ENCODE measurements at regions not wholly inside any gene's neighbourhood (a gene's known extent, or its start where the extent isn't known, plus 50 kb on each side); places are given as distances from the start of the nearest gene placed in this dataset.

- Mint-ChIP-seq H3K36me3 (ENCODE audit: unreplicated experiment) (no peaks in the 10 kb centered on the region), H3K4me1 (ENCODE audit: unreplicated experiment) (no peaks in the 10 kb centered on the region), H3K27me3 (ENCODE audit: unreplicated experiment) (no peaks in the 10 kb centered on the region), H3K4me3 (ENCODE audit: unreplicated experiment) (no peak overlapping the region), H3K9me3 (ENCODE audit: unreplicated experiment) (no peaks in the 10 kb centered on the region), H3K27ac (ENCODE audit: unreplicated experiment) (no peak overlapping the region)
- DNase-seq (ENCODE audit: extremely low spot score, unreplicated experiment), result no peak
- TF ChIP-seq CTCF (IDR thresholded peaks at IDR 0.05), result no peak
Observed at GRCh38 chr18:55142410-55142809, 183.1 kb upstream of the CCDC68 start.

GRCh38 chr18:55141318-55141717 lies 182.1 kb upstream of the CCDC68 start:
- H3K27me3 Mint-ChIP-seq (ENCODE audit: unreplicated experiment), result no peaks in the 10 kb centered on the region
- TF ChIP-seq CTCF (IDR thresholded peaks at IDR 0.05), result no peak
- DNase-seq (ENCODE audit: extremely low spot score, unreplicated experiment), result no peak
- peaks cover 5% of the 10 kb centered on the region for H3K4me1 Mint-ChIP-seq (ENCODE audit: unreplicated experiment)
- no peak overlapping the region for H3K4me3 Mint-ChIP-seq (ENCODE audit: unreplicated experiment)
- no peaks in the 10 kb centered on the region for H3K36me3 Mint-ChIP-seq (ENCODE audit: unreplicated experiment)
- no peak overlapping the region for H3K27ac Mint-ChIP-seq (ENCODE audit: unreplicated experiment)
- no peaks in the 10 kb centered on the region for H3K9me3 Mint-ChIP-seq (ENCODE audit: unreplicated experiment)

- Mint-ChIP-seq H3K4me1 (ENCODE audit: unreplicated experiment) (peaks cover 5% of the 10 kb centered on the region), H3K36me3 (ENCODE audit: unreplicated experiment) (no peaks in the 10 kb centered on the region), H3K27ac (ENCODE audit: unreplicated experiment) (no peak overlapping the region), H3K27me3 (ENCODE audit: unreplicated experiment) (no peaks in the 10 kb centered on the region), H3K9me3 (ENCODE audit: unreplicated experiment) (no peaks in the 10 kb centered on the region), H3K4me3 (ENCODE audit: unreplicated experiment) (no peak overlapping the region)
- TF ChIP-seq CTCF (IDR thresholded peaks at IDR 0.05), result no peak
- no peak for DNase-seq (ENCODE audit: extremely low spot score, unreplicated experiment)
Observed at GRCh38 chr18:55139836-55140235, 180.6 kb upstream of the CCDC68 start.

- H3K27ac Mint-ChIP-seq (ENCODE audit: unreplicated experiment), result no peak overlapping the region
- no peak for DNase-seq (ENCODE audit: extremely low spot score, unreplicated experiment)
- no peaks in the 10 kb centered on the region for H3K27me3 Mint-ChIP-seq (ENCODE audit: unreplicated experiment)
- TF ChIP-seq CTCF (IDR thresholded peaks at IDR 0.05), result no peak
- H3K9me3 Mint-ChIP-seq (ENCODE audit: unreplicated experiment), result no peaks in the 10 kb centered on the region
- H3K36me3 Mint-ChIP-seq (ENCODE audit: unreplicated experiment), result no peaks in the 10 kb centered on the region
- no peak overlapping the region for H3K4me3 Mint-ChIP-seq (ENCODE audit: unreplicated experiment)
- peaks cover 5% of the 10 kb centered on the region for H3K4me1 Mint-ChIP-seq (ENCODE audit: unreplicated experiment)
Observed at GRCh38 chr18:55139307-55139706, 180.0 kb upstream of the CCDC68 start.

GRCh38 chr18:55138401-55138800 lies 179.1 kb upstream of the CCDC68 start:
- no peak for DNase-seq (ENCODE audit: extremely low spot score, unreplicated experiment)
- peaks cover 5% of the 10 kb centered on the region for H3K4me1 Mint-ChIP-seq (ENCODE audit: unreplicated experiment)
- no peak for TF ChIP-seq CTCF (IDR thresholded peaks at IDR 0.05)
- H3K9me3 Mint-ChIP-seq (ENCODE audit: unreplicated experiment), result no peaks in the 10 kb centered on the region
- H3K27ac Mint-ChIP-seq (ENCODE audit: unreplicated experiment), result no peak overlapping the region
- H3K4me3 Mint-ChIP-seq (ENCODE audit: unreplicated experiment), result no peak overlapping the region
- H3K27me3 Mint-ChIP-seq (ENCODE audit: unreplicated experiment), result no peaks in the 10 kb centered on the region
- H3K36me3 Mint-ChIP-seq (ENCODE audit: unreplicated experiment), result no peaks in the 10 kb centered on the region

All from osteocyte (in vitro differentiated cells).